Mesenchymal stem cell (in vitro differentiated cells and primary cell): ENCODE measurements at regions not wholly inside any gene's neighbourhood (a gene's known extent, or its start where the extent isn't known, plus 50 kb on each side); places are given as distances from the start of the nearest gene placed in this dataset.

Experiments
- DNase-seq: peaks from one replicate; pipeline ENCODE4 v3.0.0-alpha.2; 2013
- H2AFZ ChIP-seq: one replicate; pipeline ENCODE4 v1.6.1; 2013; ENCODE audit warnings: low read depth, mild to moderate bottlenecking, control low read depth, inconsistent platforms, low read length, moderate library complexity
- H2AK5ac ChIP-seq: 2 replicates; pipeline ENCODE4 v1.6.1; 2013; ENCODE audit warnings: low read length, moderate library complexity, mild to moderate bottlenecking, inconsistent platforms; ENCODE audit not compliant: severe bottlenecking
- H2BK120ac ChIP-seq: one replicate; pipeline ENCODE4 v1.6.1; 2013; ENCODE audit warnings: low read depth, mild to moderate bottlenecking, inconsistent platforms, low read length, moderate library complexity
- H2BK12ac ChIP-seq, 2 experiments: one replicate each; pipeline ENCODE4 v1.6.1; 2013; ENCODE audit warnings: inconsistent platforms in 2 of 2, low read length in 2 of 2, mild to moderate bottlenecking in 2 of 2, moderate library complexity in 2 of 2, control low read depth in 1 of 2
- H2BK15ac ChIP-seq: one replicate; pipeline ENCODE4 v1.6.1; 2013; ENCODE audit warnings: mild to moderate bottlenecking, low read depth, inconsistent platforms; ENCODE audit not compliant: poor library complexity, severe bottlenecking
- H2BK5ac ChIP-seq: 2 replicates; pipeline ENCODE4 v1.6.1; 2013; ENCODE audit warnings: low read depth, mild to moderate bottlenecking, low read length, control low read depth, inconsistent platforms; ENCODE audit not compliant: poor library complexity, severe bottlenecking
- H3K14ac ChIP-seq, 2 experiments: one replicate each; pipeline ENCODE4 v1.6.1; 2013; ENCODE audit warnings: inconsistent platforms in 2 of 2, low read length in 2 of 2, control low read depth in 1 of 2, mild to moderate bottlenecking in 1 of 2, moderate library complexity in 1 of 2
- H3K18ac ChIP-seq, 2 experiments: one replicate each; pipeline ENCODE4 v1.6.1; 2013; ENCODE audit warnings: inconsistent platforms in 2 of 2, low read length in 2 of 2, control low read depth in 1 of 2, low read depth in 1 of 2, mild to moderate bottlenecking in 1 of 2
- H3K23ac ChIP-seq, 2 experiments: one replicate each; pipeline ENCODE4 v1.6.1; 2013; ENCODE audit warnings: inconsistent platforms in 2 of 2, low read length in 2 of 2, mild to moderate bottlenecking in 2 of 2, moderate library complexity in 2 of 2, control low read depth in 1 of 2
- H3K27ac ChIP-seq: 2 replicates; pipeline ENCODE4 v1.5.1; 2013; ENCODE audit warnings: mild to moderate bottlenecking, moderate library complexity, low read length, control low read depth, inconsistent platforms; ENCODE audit not compliant: poor library complexity, severe bottlenecking
- H3K27me3 ChIP-seq, 2 experiments: 2 replicates each; pipeline versions ENCODE4 v1.6.1 to v1.7.0; 2013; ENCODE audit warnings: low read length in 2 of 2, mild to moderate bottlenecking in 2 of 2, moderate library complexity in 2 of 2, control low read depth in 1 of 2, inconsistent platforms in 1 of 2; ENCODE audit not compliant: control insufficient read depth in 1 of 2, insufficient read depth in 1 of 2
- H3K36me3 ChIP-seq, 2 experiments: 2 replicates each; pipeline versions ENCODE4 v1.6.1 to v1.7.0; 2013; ENCODE audit warnings: low read length in 2 of 2, control low read depth in 1 of 2, inconsistent platforms in 1 of 2, low read depth in 1 of 2, mild to moderate bottlenecking in 1 of 2; ENCODE audit not compliant: insufficient read depth in 2 of 2, control insufficient read depth in 1 of 2
- H3K4ac ChIP-seq, 2 experiments: one replicate each; pipeline ENCODE4 v1.6.1; 2013; ENCODE audit warnings: inconsistent platforms in 2 of 2, low read length in 2 of 2, mild to moderate bottlenecking in 2 of 2, moderate library complexity in 2 of 2, control low read depth in 1 of 2, low read depth in 1 of 2
- H3K4me1 ChIP-seq: 2 replicates; pipeline ENCODE4 v1.6.1; 2013; ENCODE audit warnings: low read depth, low read length, control low read depth; ENCODE audit not compliant: control insufficient read depth, insufficient read depth
- H3K4me2 ChIP-seq: 2 replicates; pipeline ENCODE4 v1.6.1; 2013; ENCODE audit warnings: low read length, mild to moderate bottlenecking, inconsistent platforms; ENCODE audit not compliant: poor library complexity, severe bottlenecking
- H3K4me3 ChIP-seq, 2 experiments: 2 replicates each; pipeline versions ENCODE4 v1.5.1 to v1.7.0; 2013; ENCODE audit warnings: low read length in 2 of 2, mild to moderate bottlenecking in 2 of 2, control low read depth in 1 of 2, low read depth in 1 of 2; ENCODE audit not compliant: insufficient read depth in 1 of 2
- H3K79me1 ChIP-seq: replicated peaks from 2 replicates; pipeline ENCODE4 v1.6.1; 2013; ENCODE audit warnings: mild to moderate bottlenecking, control low read depth, low read length, inconsistent platforms; ENCODE audit not compliant: poor library complexity, severe bottlenecking
- H3K9ac ChIP-seq: 2 replicates; pipeline ENCODE4 v1.7.0; 2013; ENCODE audit warnings: mild to moderate bottlenecking, low read length, moderate library complexity
- H3K9me3 ChIP-seq: 2 replicates; pipeline ENCODE4 v1.7.0; 2013; ENCODE audit warnings: mild to moderate bottlenecking, low read length; ENCODE audit not compliant: control insufficient read depth
- H4K8ac ChIP-seq: one replicate; pipeline ENCODE4 v1.6.1; 2013; ENCODE audit warnings: inconsistent platforms, mild to moderate bottlenecking, low read length, moderate library complexity
- H4K91ac ChIP-seq: one replicate; pipeline ENCODE4 v1.6.1; 2013; ENCODE audit warnings: mild to moderate bottlenecking, low read length, inconsistent platforms
- WGBS: methylation state at CpG from one replicate; pipeline ENCODE4 v1.1.7; 2013; ENCODE audit warnings: mixed read lengths; 5-methylcytosine and 5-hydroxymethylcytosine counted together

- H3K27ac ChIP-seq: no peak overlapping the region
- no peak overlapping the region for H2BK12ac ChIP-seq
- no peak overlapping the region for H2AK5ac ChIP-seq
- no peak overlapping the region for H2AFZ ChIP-seq
- H3K4me2 ChIP-seq: no peak overlapping the region
- H3K18ac ChIP-seq: no peak overlapping the region
- no peak for DNase-seq
- peaks cover 3% of the 10 kb centered on the region for H3K4me1 ChIP-seq
- no peaks in the 10 kb centered on the region for H3K9me3 ChIP-seq
- H2BK5ac ChIP-seq: no peak overlapping the region
- H3K4me3 ChIP-seq: no peak overlapping the region
- H3K9ac ChIP-seq: no peak overlapping the region
- no peak overlapping the region for H2BK15ac ChIP-seq
- 86% methylated on average over 5 of the region's 7 CpGs for WGBS
- no peaks in the 10 kb centered on the region for H3K27me3 ChIP-seq
- H3K79me1 ChIP-seq: peaks cover 33% of the 10 kb centered on the region
- peaks cover 0 to 17% of the 10 kb centered on the region in 2 experiments for H3K36me3 ChIP-seq
- H2BK120ac ChIP-seq: no peak overlapping the region
- H3K4ac ChIP-seq: no peak overlapping the region
- H3K23ac ChIP-seq: no peak overlapping the region
- H4K91ac ChIP-seq: no peak overlapping the region
- H4K8ac ChIP-seq: no peak overlapping the region
- H3K14ac ChIP-seq: no peak overlapping the region
These were observed 279.6 kb downstream of the SOX9 start for GRCh38 chr17:72400488-72400827.

GRCh38 chr17:72400863-72401262 lies 280.0 kb downstream of the SOX9 start:
- DNase-seq: no peak
- H2AFZ ChIP-seq: no peak overlapping the region
- H3K9ac ChIP-seq: no peak overlapping the region
- no peak overlapping the region for H3K27ac ChIP-seq
- no peak overlapping the region for H3K18ac ChIP-seq
- 39% methylated on average over 2 of the region's 3 CpGs for WGBS
- H3K23ac ChIP-seq: no peak overlapping the region
- H3K4ac ChIP-seq: no peak overlapping the region
- peaks cover 3% of the 10 kb centered on the region for H3K4me1 ChIP-seq
- no peak overlapping the region for H4K91ac ChIP-seq
- H2BK15ac ChIP-seq: no peak overlapping the region
- H2BK12ac ChIP-seq: no peak overlapping the region
- no peak overlapping the region for H2BK120ac ChIP-seq
- no peak overlapping the region for H3K4me3 ChIP-seq
- no peak overlapping the region for H3K4me2 ChIP-seq
- H3K27me3 ChIP-seq: no peaks in the 10 kb centered on the region
- H3K79me1 ChIP-seq: peaks cover 32% of the 10 kb centered on the region
- H2AK5ac ChIP-seq: no peak overlapping the region
- H2BK5ac ChIP-seq: no peak overlapping the region
- H3K14ac ChIP-seq: no peak overlapping the region
- H3K9me3 ChIP-seq: no peaks in the 10 kb centered on the region
- H4K8ac ChIP-seq: no peak overlapping the region
- peaks cover 0 to 14% of the 10 kb centered on the region in 2 experiments for H3K36me3 ChIP-seq

GRCh38 chr17:72401883-72402726 lies 281.3 kb downstream of the SOX9 start:
- Histone ChIP-seq H3K9me3 (no peaks in the 10 kb centered on the region), H2BK5ac (no peak overlapping the region), H3K36me3 (peaks cover 0 to 14% of the 10 kb centered on the region in 2 experiments), H2BK120ac (no peak overlapping the region), H4K91ac (no peak overlapping the region), H2BK15ac (no peak overlapping the region), H3K27me3 (no peaks in the 10 kb centered on the region), H2AK5ac (no peak overlapping the region), H3K4me3 (no peak overlapping the region), H3K9ac (no peak overlapping the region), H2AFZ (no peak overlapping the region), H3K27ac (no peak overlapping the region), H2BK12ac (no peak overlapping the region), H3K18ac (peak overlapping the region in 1 of 2 experiments; percentile 28), H3K23ac (no peak overlapping the region), H3K4me2 (no peak overlapping the region), H3K4ac (no peak overlapping the region), H3K4me1 (peaks cover 12% of the 10 kb centered on the region), H4K8ac (no peak overlapping the region), H3K14ac (no peak overlapping the region), H3K79me1 (peaks cover 38% of the 10 kb centered on the region)
- over 99% methylated on average over 4 of the region's 5 CpGs for WGBS
- DNase-seq: no peak

- Histone ChIP-seq H3K27me3 (no peaks in the 10 kb centered on the region), H3K9ac (no peak overlapping the region), H2BK15ac (no peak overlapping the region), H4K8ac (no peak overlapping the region), H3K4ac (no peak overlapping the region), H3K27ac (no peak overlapping the region), H2BK120ac (no peak overlapping the region), H3K18ac (peak overlapping the region in 1 of 2 experiments; percentile 28), H3K4me2 (no peak overlapping the region), H3K23ac (no peak overlapping the region), H2BK5ac (no peak overlapping the region), H3K9me3 (no peaks in the 10 kb centered on the region), H3K4me3 (no peak overlapping the region), H2AK5ac (no peak overlapping the region), H4K91ac (no peak overlapping the region), H3K14ac (no peak overlapping the region), H2BK12ac (no peak overlapping the region), H2AFZ (no peak overlapping the region), H3K4me1 (peaks cover 18% of the 10 kb centered on the region), H3K36me3 (peaks cover 0 to 14% of the 10 kb centered on the region in 2 experiments), H3K79me1 (peaks cover 36% of the 10 kb centered on the region)
- 94% methylated on average over 4 of the region's 5 CpGs for WGBS
- no peak for DNase-seq
These were observed 281.9 kb downstream of the SOX9 start for GRCh38 chr17:72402727-72403210.
